Left kidney (tissue), 1 donor: ENCODE measurements at regions not wholly inside any gene's neighbourhood (a gene's known extent, or its start where the extent isn't known, plus 50 kb on each side); places are given as distances from the start of the nearest gene placed in this dataset.

Source experiments
- DNase-seq: peaks from one replicate; pipeline ENCODE4 v3.0.0-alpha.2; 2013

GRCh38 chr9:3161912-3162311 lies 318.0 kb upstream of the PUM3 start:
- no peak for DNase-seq

GRCh38 chr9:3157011-3157410 lies 313.1 kb upstream of the PUM3 start:
- DNase-seq = no peak

- no peak for DNase-seq
These were observed 308.0 kb upstream of the PUM3 start for GRCh38 chr9:3151672-3152576.

GRCh38 chr9:3150074-3150473 lies 306.2 kb upstream of the PUM3 start:
- DNase-seq = no peak

GRCh38 chr9:3138231-3139229 lies 294.6 kb upstream of the PUM3 start:
- DNase-seq = no peak

- DNase-seq = no peak
These were observed 293.4 kb upstream of the PUM3 start for GRCh38 chr9:3137347-3137695.

GRCh38 chr9:3136686-3137346 lies 292.9 kb upstream of the PUM3 start:
- no peak for DNase-seq

GRCh38 chr9:3136230-3136629 lies 292.3 kb upstream of the PUM3 start:
- DNase-seq = no peak

GRCh38 chr9:3127564-3127963 lies 283.7 kb upstream of the PUM3 start:
- DNase-seq = no peak

- DNase-seq = no peak
These were observed 281.9 kb upstream of the PUM3 start for GRCh38 chr9:3125602-3126405.

- DNase-seq = no peak
These were observed 280.1 kb upstream of the PUM3 start for GRCh38 chr9:3124001-3124400.

- DNase-seq = no peak
These were observed 274.2 kb upstream of the PUM3 start for GRCh38 chr9:3118081-3118480.

GRCh38 chr9:3099646-3100045 lies 255.8 kb upstream of the PUM3 start:
- DNase-seq = no peak

GRCh38 chr9:3088219-3088618 lies 244.3 kb upstream of the PUM3 start:
- DNase-seq = no peak

- no peak for DNase-seq
These were observed 243.8 kb upstream of the PUM3 start for GRCh38 chr9:3087697-3088096.

- no peak for DNase-seq
These were observed 237.1 kb upstream of the PUM3 start for GRCh38 chr9:3080951-3081350.

- no peak for DNase-seq
These were observed 230.4 kb upstream of the PUM3 start for GRCh38 chr9:3074247-3074646.

- DNase-seq = no peak
These were observed 222.7 kb upstream of the PUM3 start for GRCh38 chr9:3066591-3066990.

GRCh38 chr9:3059781-3060468 lies 216.0 kb upstream of the PUM3 start:
- DNase-seq = no peak

- no peak for DNase-seq
These were observed 214.5 kb upstream of the PUM3 start for GRCh38 chr9:3058409-3058808.

GRCh38 chr9:3054017-3054586 lies 210.2 kb upstream of the PUM3 start:
- no peak for DNase-seq
